PFSK-1 (cell line): ENCODE measurements at regions not wholly inside any gene's neighbourhood (a gene's known extent, or its start where the extent isn't known, plus 50 kb on each side); places are given as distances from the start of the nearest gene placed in this dataset.

Experiments used
- FOXP2 ChIP-seq: optimal IDR thresholded peaks from 2 replicates; pipeline ENCODE3; 2011; ENCODE audit warnings: borderline replicate concordance, control low read depth, inconsistent platforms; ENCODE audit not compliant: insufficient read depth; ENCODE audit errors: extremely low read length, extremely low read depth
- POLR2AphosphoS5 ChIP-seq: IDR thresholded peaks from 2 replicates; pipeline ENCODE4 v1.6.1; 2012; ENCODE audit warnings: low read depth, mild to moderate bottlenecking, control low read depth, low read length, moderate library complexity
- REST ChIP-seq, 2 experiments: IDR thresholded peaks; 2 replicates each; pipeline versions ENCODE4 v1.6.1 to v1.8.0; 2011 to 2012; ENCODE audit warnings: low read depth in 2 of 2, low read length in 2 of 2, control low read depth in 1 of 2, inconsistent platforms in 1 of 2, mild to moderate bottlenecking in 1 of 2, moderate library complexity in 1 of 2; ENCODE audit not compliant: insufficient read depth in 1 of 2
- SIN3A ChIP-seq: IDR thresholded peaks from 2 replicates; pipeline ENCODE4 v1.6.1; 2012; ENCODE audit warnings: mild to moderate bottlenecking, low read length, moderate library complexity, borderline replicate concordance; ENCODE audit not compliant: insufficient read depth
- TAF1 ChIP-seq: IDR thresholded peaks from 2 replicates; pipeline ENCODE4 v1.6.1; 2012; ENCODE audit warnings: low read length, control low read depth, borderline replicate concordance; ENCODE audit not compliant: insufficient read depth

- TF ChIP-seq REST (IDR thresholded peaks at IDR 0.05; ENCODE audit: insufficient read depth in 1 of 2, low read depth in 2 of 2, low read length in 2 of 2) (no peak), POLR2AphosphoS5 (no peak), FOXP2 (no peak), TAF1 (no peak), SIN3A (no peak)
Observed at GRCh38 chr9:90306158-90306557, 336.5 kb downstream of the DIRAS2 start.
